ENCODE measurements at regions not wholly inside any gene's neighbourhood (a gene's known extent, or its start where the extent isn't known, plus 50 kb on each side); places are given as distances from the start of the nearest gene placed in this dataset.

DNA sequence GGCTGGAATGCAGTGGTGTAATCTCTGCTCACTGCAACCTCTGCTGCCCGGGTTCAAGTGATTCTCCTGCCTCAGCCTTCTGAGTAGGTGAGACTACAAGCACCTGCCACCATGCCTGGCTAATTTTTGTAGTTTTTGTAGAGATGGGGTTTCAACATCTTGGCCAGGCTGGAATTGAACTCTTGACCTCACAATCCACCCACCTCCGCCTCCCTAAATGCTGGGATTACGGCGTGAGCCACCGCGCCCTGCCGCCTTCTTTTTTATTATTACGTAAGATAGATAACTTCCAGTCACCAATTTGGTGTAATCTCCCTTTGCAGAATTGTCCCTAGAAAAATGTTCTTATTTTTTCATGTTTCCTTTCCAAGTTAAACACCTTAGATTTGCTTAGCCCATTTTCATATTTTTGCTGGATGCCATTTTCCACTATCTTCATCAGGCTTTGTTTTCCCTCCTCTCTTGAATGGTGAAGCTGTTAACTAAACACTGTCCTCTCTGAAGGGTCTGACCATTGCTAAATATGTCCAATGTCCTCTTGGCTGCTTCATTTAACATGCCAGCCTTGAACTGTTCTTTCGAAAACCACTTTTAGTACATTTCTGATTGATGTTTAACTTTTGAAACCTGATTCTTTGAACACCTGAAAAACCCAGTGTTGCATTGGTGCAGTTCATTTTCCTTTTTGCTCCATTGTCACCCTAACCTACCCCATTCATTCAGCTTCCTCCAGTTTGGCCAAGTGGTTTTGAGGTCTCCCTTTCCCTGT is 135.1 kb upstream of the PIK3R1 start:
- no peak overlapping the region for H3K27ac ChIP-seq
- intact Hi-C loops (cut with micrococcal nuclease; ENCODE audit: unreplicated experiment): no loop called here
- H3K9me3 ChIP-seq (ENCODE audit: insufficient read depth, low read depth): no peaks in the 10 kb centered on the region
- H4K20me1 ChIP-seq (ENCODE audit: insufficient read depth): no peaks in the 10 kb centered on the region
- H3K4me3 ChIP-seq: no peak overlapping the region
- BruUV-seq (replicated peaks): no TSS peak
- POLR2A ChIA-PET (ENCODE audit: unreplicated experiment): no interaction called here
- no peak for TF ChIP-seq EZH2 (IDR thresholded peaks at IDR 0.05; ENCODE audit: low read depth)
- TF ChIP-seq, protein P1, sequence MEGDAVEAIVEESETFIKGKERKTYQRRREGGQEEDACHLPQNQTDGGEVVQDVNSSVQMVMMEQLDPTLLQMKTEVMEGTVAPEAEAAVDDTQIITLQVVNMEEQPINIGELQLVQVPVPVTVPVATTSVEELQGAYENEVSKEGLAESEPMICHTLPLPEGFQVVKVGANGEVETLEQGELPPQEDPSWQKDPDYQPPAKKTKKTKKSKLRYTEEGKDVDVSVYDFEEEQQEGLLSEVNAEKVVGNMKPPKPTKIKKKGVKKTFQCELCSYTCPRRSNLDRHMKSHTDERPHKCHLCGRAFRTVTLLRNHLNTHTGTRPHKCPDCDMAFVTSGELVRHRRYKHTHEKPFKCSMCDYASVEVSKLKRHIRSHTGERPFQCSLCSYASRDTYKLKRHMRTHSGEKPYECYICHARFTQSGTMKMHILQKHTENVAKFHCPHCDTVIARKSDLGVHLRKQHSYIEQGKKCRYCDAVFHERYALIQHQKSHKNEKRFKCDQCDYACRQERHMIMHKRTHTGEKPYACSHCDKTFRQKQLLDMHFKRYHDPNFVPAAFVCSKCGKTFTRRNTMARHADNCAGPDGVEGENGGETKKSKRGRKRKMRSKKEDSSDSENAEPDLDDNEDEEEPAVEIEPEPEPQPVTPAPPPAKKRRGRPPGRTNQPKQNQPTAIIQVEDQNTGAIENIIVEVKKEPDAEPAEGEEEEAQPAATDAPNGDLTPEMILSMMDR (conservative IDR thresholded peaks at IDR 0.05): no peak
- H3K36me3 ChIP-seq (ENCODE audit: low read depth): no peaks in the 10 kb centered on the region
- no peak overlapping the region for H2AFZ ChIP-seq
- H3K4me1 ChIP-seq (replicated peaks; ENCODE audit: insufficient read depth): no peaks in the 10 kb centered on the region
- no peak overlapping the region for H3K4me2 ChIP-seq
- H3K27me3 ChIP-seq (ENCODE audit: insufficient read depth, low read depth): no peaks in the 10 kb centered on the region
- H3F3A ChIP-seq (ENCODE audit: insufficient read depth, low read depth): no peaks in the 10 kb centered on the region
- 0 out of 2 replicates have a peak, but pooled peaks cover 5% of the 10 kb centered on the region for H3K9me2 ChIP-seq (ENCODE audit: insufficient read depth)
- no peak for DNase-seq
- CTCF ChIA-PET: no interaction called here
- no peaks in the 10 kb centered on the region for H3K79me2 ChIP-seq (ENCODE audit: low read depth)

DNA sequence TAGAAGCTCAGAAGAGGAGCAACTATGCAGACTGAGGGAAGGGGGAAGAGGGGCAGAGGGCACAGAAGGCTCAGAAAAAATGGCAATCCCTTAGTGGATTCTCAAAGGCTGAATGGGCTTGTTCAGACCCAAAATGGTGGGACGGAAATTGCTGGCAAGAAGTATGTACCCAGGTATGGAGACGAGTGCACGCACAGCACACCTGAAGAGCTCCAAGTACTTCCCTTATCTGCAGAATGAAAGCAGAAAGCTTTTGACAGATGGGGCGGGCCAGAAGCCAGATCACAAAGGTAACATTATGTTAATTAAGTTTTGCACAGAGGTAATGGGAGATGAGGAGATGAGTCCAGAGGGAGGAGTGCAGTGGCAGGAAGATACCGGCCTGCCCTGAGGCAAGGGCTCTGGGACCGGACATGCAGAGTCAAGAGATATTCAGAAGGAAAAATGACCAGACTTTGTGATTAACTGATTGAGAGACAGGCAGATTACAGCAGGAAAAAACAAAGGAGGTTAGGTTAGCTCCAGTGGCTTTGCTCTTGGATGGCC is 138.1 kb upstream of the PIK3R1 start:
- intact Hi-C loops (cut with micrococcal nuclease; ENCODE audit: unreplicated experiment): no loop called here
- H3K4me3 ChIP-seq: no peak overlapping the region
- BruUV-seq (replicated peaks): no TSS peak
- no peaks in the 10 kb centered on the region for H4K20me1 ChIP-seq (ENCODE audit: insufficient read depth)
- no peak overlapping the region for H2AFZ ChIP-seq
- ChIA-PET CTCF (no interaction called here), POLR2A (ENCODE audit: unreplicated experiment) (no interaction called here)
- no peaks in the 10 kb centered on the region for H3K36me3 ChIP-seq (ENCODE audit: low read depth)
- no peak overlapping the region for H3K4me2 ChIP-seq
- no peaks in the 10 kb centered on the region for H3K27me3 ChIP-seq (ENCODE audit: insufficient read depth, low read depth)
- no peak for DNase-seq
- no peaks in the 10 kb centered on the region for H3K4me1 ChIP-seq (replicated peaks; ENCODE audit: insufficient read depth)
- H3K79me2 ChIP-seq (ENCODE audit: low read depth): no peaks in the 10 kb centered on the region
- H3K9me3 ChIP-seq (ENCODE audit: insufficient read depth, low read depth): no peaks in the 10 kb centered on the region
- no peaks in the 10 kb centered on the region for H3K9me2 ChIP-seq (ENCODE audit: insufficient read depth)
- TF ChIP-seq, protein P1 (conservative IDR thresholded peaks at IDR 0.05): no peak
- no peak for TF ChIP-seq EZH2 (IDR thresholded peaks at IDR 0.05; ENCODE audit: low read depth)
- H3F3A ChIP-seq (ENCODE audit: insufficient read depth, low read depth): no peaks in the 10 kb centered on the region
- H3K27ac ChIP-seq: no peak overlapping the region

DNA sequence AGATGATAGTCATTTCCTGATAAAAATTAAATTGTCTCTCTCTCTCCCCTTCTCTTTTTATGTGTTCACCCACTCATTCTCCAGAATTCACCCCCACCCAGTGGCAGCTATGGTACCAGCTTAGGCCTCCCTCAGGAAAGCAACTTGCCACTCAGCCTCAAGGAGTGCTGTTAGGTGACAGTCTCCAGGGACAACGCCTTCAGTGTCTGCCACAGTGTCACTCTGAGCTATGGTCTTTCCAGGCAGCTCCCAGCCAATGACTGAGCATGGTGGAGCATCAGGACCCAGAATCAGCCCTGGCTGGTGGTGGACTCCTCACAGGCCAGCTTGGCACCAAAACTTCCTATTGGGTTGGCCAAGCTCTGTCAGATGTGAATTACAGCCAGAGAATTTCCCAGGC is 140.9 kb upstream of the PIK3R1 start:
- Histone ChIP-seq H3K9me3 (ENCODE audit: insufficient read depth, low read depth) (no peaks in the 10 kb centered on the region), H3K4me2 (no peak overlapping the region), H3K4me3 (no peak overlapping the region), H3K9me2 (ENCODE audit: insufficient read depth) (no peaks in the 10 kb centered on the region), H3F3A (ENCODE audit: insufficient read depth, low read depth) (no peaks in the 10 kb centered on the region), H2AFZ (no peak overlapping the region), H3K27ac (no peak overlapping the region), H3K4me1 (replicated peaks; ENCODE audit: insufficient read depth) (no peaks in the 10 kb centered on the region), H3K79me2 (ENCODE audit: low read depth) (no peaks in the 10 kb centered on the region), H3K27me3 (ENCODE audit: insufficient read depth, low read depth) (no peaks in the 10 kb centered on the region), H4K20me1 (ENCODE audit: insufficient read depth) (no peaks in the 10 kb centered on the region), H3K36me3 (ENCODE audit: low read depth) (no peaks in the 10 kb centered on the region)
- CTCF ChIA-PET: no interaction called here
- no TSS peak for BruUV-seq (replicated peaks)
- POLR2A ChIA-PET (ENCODE audit: unreplicated experiment): no interaction called here
- intact Hi-C loops (cut with micrococcal nuclease; ENCODE audit: unreplicated experiment): no loop called here
- no peak for TF ChIP-seq EZH2 (IDR thresholded peaks at IDR 0.05; ENCODE audit: low read depth)
- TF ChIP-seq, protein P1 (conservative IDR thresholded peaks at IDR 0.05): no peak
- no peak for DNase-seq
